GM19452 (cell line): ENCODE measurements at regions not wholly inside any gene's neighbourhood (a gene's known extent, or its start where the extent isn't known, plus 50 kb on each side); places are given as distances from the start of the nearest gene placed in this dataset.
"Not testable (repeated sequence)": the region's sequence is repeated elsewhere in the genome, so short reads cannot be mapped to it uniquely, and the experiment has no call there.

Source experiments
- ATAC-seq: cut with Tn5 transposase; IDR thresholded peaks from one replicate; pipeline ENCODE4 v1.9.1; 2021; ENCODE audit not compliant: unreplicated experiment

DNA sequence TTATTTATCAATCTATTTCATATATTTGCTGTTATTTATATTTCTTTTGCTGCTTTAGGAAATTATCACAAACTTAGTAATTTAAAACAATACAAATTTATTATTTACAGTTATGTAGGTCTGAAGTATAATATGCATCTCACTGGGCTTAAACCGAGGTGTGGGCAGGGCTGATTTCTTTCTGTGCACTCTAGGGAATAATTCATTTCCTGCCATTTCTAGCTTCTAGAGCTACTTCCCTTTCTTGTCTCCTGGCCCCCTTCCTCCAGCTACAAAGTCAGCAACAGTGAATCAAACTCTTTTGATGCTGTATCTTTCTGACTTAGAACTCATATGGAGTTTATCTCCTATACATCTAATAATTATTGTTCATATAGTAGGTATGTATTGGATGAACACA, 303.5 kb upstream of the ARSJ start:
- no peak for ATAC-seq

DNA sequence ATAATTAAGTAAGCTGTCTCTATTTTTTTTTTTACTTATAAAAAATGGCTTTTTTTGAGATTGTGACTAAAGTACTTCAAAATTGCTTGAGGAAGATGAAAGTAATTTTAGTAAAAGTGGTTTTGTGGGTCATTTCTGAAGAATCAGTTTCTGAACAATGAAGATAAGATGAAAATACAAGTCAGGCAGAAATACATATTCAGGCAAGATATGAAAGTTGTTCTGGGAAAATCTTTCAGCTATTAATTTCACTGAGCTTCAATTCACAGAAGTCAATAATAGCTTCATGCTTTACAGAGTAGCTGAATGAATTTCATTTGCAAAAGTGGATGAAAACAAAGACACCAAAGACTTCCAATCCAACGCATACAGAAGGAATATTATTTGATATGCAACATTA, 305.2 kb upstream of the ARSJ start:
- peak; percentile 59 for ATAC-seq

DNA sequence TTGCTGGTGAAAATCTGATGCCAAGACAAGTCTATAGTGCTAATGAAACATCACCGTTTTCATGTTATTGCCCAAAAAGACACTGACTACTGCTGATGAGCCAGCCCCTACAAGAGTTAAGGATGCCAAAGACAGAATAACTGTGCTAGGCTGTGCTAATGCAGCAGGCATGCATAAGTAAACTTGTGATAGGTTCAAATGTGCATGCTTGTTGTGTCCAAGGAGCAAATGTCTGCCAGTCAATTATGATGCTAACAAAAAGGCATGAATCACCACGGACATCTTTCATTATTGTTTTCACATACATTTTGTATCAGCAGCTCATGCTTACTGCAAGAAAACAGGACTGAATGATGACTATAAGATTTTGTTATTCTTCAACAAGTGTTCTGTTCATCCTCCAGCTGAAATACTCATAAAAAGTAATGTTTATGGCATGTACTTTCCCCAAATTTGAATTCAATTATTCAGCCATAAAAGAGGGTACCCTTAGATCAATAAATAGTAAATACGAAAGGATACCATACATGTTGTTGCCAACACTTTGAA, 306.9 kb upstream of the ARSJ start:
- no peak for ATAC-seq

DNA sequence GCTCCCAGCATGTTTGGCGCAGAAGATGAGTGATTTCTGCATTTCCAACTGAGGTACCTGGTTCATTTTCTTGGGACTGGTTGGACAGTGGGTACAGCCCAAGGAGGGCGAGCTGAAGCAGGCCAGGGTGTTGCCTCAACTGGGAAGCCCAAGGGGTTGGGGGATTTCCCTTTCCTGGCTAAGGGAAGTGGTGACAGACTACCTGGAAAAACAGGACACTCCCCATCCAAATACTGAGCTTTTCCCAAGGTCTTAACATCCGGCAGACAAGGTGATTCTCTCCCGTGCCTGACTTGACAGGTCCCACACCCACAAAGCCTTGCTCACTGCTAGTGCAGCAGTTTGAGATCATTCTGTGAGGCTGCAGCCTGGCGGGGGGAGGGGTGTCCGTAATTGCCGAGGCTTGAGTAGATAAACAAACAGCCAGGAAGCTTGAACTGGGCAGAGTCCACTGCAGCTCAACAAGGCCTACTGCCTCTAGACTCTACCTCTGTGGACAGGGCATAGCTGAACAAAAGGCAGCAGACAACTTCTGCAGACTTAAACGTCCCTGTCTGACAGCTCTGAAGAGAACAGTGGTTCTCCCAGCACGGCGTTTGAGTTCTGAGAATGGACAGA, 307.7 kb upstream of the ARSJ start:
- no peak for ATAC-seq

DNA sequence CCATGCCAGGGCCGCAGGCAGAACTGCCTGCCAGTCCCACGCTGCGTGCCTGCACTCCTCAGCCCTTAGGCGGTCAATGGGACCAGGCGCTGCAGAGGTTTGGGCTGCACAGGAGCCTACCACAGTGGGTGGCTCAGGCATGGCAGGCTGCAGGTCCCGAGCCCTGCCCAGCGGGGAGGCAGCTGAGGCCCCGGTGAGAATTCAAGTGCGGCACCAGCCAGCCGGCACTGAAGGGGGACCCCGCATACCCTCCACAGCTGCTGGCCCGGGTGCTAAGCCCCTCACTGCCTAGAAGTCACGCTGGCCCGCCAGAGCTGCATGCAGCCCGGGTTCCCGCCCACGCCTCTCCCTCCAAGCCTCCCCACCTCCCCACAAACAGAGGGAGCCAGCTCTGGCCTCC, 302.5 kb upstream of the UGT8 start:
- no peak for ATAC-seq

DNA sequence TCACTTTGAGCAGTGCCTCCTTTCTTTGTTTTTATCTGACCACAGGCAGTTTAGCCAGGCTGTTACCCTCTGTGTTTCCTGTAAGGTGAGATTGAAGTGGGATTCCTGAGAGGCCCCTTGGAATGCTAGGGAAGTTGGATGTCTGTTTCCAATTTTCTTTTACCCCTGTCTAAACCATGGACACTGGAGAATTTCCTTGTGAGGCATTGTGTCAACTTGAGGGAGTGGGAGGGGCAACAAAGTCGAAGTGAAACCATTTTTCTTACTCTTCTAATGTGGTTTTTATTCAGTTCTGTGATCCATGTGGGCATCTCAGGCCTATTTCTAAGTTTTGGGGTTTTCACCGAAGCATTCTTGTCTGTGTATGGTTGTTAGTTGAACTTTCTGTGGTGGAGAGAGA, 296.1 kb upstream of the UGT8 start:
- no peak for ATAC-seq

DNA sequence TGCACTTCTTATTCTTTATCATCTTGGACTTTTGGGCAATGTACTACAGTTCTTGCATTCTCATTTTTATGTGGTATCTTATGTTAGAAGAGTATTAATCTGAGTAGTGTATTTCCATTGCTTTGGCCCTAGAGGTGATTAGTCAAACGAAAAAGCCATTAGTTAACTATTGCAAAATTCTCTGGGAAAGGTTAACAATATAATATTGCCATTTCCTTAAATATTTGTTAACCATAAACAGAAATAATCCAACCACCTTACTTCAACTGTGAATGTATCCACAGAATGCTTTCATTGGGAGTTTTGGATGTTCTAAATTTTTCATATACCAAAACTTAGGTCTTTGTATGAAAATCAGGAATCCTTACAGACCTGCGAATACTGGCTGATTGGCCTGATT, 294.6 kb upstream of the UGT8 start:
- no peak for ATAC-seq

DNA sequence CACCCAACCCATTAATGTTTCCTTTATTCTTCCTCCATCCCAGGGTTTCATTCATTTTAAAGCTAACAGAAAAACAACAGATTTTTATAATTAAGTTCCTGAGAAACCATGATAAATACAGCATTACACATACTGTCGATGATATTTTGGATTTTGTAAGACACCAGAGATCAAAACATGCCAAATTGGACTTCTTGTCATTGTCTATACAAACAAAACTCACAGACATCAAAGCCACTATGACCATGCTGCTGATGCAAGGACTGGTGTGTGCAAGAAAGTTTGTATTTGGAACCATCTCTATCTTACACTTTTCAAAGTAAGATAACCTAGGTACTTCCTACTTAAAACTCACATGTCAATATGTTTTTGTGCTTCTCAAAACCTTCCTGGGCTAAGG, 294.0 kb upstream of the UGT8 start:
- no peak for ATAC-seq

DNA sequence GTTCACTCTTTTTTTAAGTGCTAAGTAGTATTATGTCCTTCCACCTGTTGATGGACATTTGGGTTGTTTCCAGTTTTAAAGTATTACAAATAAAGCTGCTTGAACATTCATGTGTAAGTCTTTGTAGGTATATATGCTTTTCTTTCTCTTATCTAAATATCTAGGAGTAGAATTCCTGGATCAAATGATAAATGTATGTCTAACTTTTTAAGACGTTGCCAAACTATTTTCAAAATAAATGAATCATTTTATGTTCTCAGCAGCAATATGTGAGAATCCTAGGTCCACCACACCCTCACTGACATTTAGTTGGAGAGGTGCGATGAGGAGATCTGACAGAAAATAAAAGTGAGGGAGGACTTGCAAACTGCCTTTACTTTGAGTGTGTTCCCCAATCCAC, 291.7 kb upstream of the UGT8 start:
- no peak for ATAC-seq

DNA sequence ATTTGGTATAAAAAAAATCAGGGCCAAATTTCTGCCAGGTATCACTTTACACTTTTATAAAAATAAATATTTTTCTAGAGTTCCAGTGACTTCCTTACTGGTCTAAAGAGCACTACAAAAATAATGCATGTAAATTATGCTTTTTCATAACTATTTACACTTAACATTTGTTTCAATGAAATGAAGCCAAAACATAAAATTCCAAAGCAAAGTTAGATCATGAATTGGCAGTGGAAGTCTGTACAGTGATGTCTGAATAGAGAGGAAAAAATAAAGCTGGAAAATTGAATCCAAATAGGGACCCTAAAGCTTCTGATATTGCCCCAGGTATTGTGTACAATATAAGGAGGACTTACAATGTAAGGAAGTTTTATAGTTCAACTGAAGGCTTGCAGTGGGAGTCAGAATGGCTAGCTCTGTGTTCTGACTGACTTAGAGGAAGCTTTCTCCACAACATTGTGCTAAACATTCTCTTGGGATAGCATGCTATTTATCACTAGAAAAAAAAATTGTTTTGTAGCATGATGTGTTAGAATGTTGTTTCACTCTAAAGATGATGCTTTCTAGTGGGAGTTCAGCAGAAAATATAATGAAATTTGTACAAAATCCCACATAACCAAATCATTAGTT, 288.2 kb upstream of the UGT8 start:
- ATAC-seq = no peak

DNA sequence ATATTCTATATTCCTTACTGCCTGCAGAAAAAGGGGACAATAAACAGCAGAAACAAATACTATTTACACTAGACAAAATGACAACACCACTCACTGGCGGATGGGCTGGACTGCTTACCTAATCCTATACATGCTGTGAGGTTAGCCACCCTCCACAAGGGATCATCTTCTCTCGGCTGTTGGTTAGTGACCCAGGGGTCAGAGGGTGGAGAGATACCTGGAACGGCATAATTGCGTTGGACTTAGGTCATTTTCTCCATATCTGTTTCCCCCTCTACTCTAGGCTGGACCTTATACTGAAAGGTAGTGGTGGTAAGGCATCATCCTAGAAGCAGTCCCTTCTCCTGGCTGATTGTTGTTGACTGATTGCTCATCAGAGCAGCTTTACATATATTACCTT, 286.8 kb upstream of the UGT8 start:
- ATAC-seq = no peak

DNA sequence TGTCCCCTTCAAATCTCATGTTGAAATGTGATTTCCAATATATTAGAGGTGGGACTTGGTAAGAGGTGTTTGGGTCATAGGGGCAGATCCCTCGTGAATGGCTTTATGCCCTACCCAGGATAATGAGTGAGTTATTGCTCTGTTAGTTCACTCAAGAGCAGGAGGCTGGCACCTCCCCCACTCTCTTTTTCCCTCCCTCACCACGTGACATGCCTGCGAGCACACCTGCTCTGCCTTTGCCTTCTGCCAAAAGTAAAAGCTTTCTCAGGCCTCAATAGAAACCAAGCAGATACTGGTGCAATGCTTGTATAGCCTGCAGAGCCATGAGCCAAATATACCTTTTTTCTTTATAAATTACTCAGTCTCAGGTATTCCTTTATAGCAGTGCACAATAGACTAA, 286.3 kb upstream of the UGT8 start:
- no peak for ATAC-seq

DNA sequence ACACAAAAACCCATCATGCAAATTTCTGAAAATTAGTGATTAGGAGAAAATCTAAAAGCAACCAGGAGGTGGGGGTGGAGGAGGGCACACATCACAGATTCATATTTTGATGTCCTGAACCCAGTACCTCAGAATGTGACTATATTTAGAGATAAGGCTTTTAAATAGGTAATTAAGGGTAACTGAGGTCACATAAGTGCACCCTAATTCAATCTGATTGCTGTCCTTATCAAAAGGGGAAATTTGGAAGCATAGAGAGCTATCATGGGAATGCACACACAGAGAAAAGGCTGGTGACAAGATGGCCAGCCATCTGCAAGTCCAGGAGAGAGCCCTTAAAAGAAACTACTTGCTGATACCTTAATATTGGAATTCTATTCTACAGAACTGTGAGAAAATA, 281.8 kb upstream of the UGT8 start:
- no peak for ATAC-seq

DNA sequence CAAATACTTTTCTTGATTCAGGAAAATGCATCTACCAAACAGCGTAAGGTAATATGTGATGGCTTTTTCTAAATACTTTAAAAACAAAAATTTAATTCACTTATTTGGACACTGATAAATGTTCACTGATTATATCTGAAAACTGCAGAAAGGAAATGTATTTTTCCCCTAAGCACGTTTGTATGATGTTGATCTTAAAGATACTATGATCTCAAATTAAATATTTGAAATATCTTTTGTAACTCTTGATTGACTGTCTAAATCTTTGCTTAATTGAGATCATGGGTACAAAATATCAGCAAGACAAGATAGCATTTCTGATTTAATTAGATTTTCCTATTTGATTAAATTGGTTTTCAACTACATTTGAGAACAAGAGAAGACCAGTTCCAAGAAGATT, 281.0 kb upstream of the UGT8 start:
- no peak for ATAC-seq

DNA sequence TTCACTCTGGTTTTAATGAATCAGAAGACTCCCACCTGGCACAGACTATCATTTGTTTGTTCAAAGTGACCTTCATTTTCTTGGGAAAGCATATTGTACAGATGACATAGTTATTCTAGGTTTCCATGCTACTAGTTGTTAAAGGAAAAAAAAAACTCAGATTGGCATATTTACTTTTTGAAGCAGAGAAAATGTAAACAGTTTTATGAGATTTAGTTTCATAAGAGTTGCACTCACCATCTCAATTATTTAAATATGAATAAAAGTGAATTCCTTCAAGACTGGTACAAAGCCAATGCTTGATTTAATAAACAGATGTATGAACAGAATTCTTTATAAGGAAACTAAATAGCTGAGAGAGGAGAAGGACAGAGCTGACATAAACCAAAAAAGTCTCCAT, 280.3 kb upstream of the UGT8 start:
- no peak for ATAC-seq

DNA sequence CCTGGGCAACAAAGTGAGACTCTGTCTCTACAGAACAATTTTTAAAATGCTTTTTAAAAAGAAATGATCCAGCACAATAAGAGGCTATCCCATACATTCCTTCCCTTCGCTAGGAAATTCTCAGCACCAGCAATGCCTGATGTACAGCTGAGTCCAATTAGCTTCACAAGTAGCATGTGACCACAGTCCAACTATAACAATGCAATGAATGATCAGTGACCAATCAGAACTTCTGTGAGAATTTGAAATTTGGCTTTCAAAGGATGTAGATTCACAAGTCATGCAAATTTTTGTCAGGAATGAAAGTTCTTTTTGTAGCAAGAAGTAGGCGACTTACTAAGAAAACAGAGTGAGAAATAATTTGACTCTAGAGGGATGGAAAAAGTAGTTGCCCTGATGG, 278.5 kb upstream of the UGT8 start:
- no peak for ATAC-seq

DNA sequence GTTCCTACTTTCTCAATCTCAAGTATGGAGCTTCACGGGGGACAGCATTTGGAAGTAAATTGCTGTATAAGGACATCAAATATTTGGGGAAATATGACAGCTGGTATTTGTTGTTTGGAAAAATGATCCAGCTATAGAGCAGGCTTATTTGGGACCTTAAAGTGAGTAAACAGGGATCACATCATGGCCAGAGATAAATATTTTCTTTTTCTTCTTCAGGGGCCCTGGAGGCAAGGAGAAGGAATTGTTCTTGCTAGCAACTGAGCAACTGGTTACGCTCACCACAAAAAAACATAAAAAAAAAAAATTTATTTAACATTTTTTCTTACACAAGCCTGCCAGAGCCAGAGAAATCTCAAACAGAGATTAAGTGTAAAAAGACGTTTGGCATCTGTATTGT, 277.2 kb upstream of the UGT8 start:
- ATAC-seq = no peak

DNA sequence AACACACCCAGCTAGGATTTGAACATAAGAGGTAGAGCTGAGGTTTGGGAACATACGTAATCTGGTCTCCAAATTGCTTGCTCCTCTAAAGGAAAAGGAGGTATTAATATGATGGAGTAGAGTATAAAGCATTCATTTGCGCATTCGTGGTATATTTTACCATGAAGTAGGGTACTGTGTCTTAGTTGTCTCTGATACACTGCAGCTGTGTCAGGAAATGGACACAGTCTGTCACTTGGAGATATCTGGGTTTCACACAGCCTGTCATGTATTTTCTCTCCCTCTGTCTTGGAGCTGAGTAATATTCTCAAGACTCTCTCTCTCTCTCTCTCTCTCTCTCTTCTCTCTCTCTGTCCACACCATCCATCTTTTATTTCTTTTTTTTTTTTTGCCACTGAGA, 274.8 kb upstream of the UGT8 start:
- no peak for ATAC-seq

DNA sequence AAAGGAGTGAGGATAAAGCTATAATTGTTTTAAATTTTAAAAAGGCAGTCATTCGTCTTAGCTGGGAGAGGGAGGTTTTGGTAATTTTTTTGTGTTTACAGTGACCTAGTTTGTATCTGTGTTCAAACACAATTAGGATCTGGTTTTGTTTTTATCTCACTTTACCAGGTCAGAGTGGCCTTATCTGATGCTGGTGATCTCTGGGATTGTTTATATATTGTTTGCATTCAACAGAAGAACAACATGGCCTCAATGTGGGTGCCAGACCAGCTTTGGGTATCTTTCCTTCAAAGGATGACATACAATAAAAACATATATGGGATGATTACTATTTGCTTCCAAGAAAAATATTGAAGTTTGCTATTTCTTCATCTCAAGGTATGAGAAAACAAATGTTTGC, 272.2 kb upstream of the UGT8 start:
- ATAC-seq = no peak

DNA sequence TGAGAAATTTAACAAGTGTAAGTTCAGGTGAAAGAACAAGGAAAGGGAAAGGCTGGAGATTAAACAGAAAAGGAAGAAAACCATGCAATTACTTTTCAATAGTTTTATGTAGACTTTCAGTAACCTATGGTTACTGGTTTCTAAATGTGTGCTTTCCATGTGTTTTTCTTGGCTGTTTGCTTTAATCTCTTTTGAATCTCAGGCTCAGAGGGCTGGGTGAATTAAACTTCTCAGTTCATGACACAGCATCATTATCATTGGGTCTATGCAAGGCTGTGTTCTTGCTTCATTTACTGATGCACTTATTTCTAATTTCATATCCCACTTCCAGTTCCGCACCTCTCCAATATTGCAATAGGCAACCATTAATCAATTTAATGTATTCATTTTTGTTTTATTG, 266.5 kb upstream of the UGT8 start:
- no peak for ATAC-seq

DNA sequence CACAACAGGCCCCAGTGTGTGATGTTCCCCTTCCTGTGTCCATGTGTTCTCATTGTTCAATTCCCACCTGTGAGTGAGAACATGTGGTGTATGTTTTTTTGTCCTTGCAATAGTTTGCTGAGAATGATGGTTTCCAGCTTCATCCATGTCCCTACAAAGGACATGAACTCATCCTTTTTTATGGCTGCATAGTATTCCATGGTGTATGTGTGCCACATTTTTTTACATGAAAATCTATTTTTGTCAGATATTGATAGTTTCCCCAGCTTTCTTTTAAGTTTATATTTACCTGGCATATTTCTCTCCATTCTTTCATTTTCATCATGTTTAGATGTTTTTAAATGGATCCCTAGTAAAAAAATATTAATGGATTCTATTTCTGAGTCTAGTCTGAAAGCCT, 264.2 kb upstream of the UGT8 start:
- ATAC-seq = not testable (repeated sequence)

DNA sequence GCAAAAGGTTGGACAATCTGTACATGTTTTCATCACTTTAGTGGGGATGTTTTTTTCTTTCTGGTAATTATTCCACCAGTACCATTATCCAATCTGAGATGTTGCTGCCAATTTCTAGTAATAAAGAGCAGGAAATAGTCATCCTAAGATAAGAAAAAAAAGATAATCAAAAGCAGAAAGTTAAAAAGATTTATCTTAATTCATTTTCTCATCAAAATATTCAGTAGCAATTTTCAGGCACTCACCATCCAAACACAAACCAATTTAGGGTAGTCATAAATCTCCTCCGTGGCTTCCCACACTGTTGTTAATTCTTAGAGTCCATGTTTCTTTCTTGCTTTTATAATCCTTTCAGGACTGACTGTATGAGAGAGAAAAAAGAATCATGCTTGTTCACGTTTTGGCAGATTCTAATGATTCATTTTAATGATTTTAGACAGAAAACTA, 263.7 kb upstream of the UGT8 start:
- no peak for ATAC-seq

DNA sequence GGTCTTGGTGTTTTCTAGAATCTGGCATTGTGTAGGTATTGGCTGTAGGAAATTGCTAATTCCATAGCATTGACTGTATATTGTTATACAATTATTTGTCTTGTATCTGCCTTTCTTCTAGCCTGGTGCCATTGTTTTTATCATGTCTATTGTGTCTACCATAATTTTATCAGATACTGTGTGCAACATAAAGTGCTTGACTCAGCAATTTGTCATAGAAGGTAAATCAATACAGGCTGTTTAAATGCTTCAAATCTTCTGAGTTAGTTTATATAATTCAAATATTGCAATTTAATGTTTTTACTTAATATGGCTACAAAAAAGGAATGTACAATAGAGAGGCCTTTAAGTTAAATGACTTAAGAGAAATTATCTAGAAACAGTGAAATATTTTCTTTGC, 263.3 kb upstream of the UGT8 start:
- no peak for ATAC-seq
